ENCODE measurements at regions not wholly inside any gene's neighbourhood (a gene's known extent, or its start where the extent isn't known, plus 50 kb on each side); places are given as distances from the start of the nearest gene placed in this dataset.
"Not testable (repeated sequence)": the region's sequence is repeated elsewhere in the genome, so short reads cannot be mapped to it uniquely, and the experiment has no call there.

GRCh38 chr3:186465508-186465907 lies 78.7 kb downstream of the CRYGS start:
- H3K4me1 Mint-ChIP-seq, result no peaks in the 10 kb centered on the region
- no peak for DNase-seq
- intact Hi-C loops (cut with micrococcal nuclease), result no loop called here
- H3K27me3 Mint-ChIP-seq, result peaks cover 9% of the 10 kb centered on the region
- no peak overlapping the region for H3K4me3 Mint-ChIP-seq
- no peaks in the 10 kb centered on the region for H3K9me3 Mint-ChIP-seq
- H3K27ac Mint-ChIP-seq, result no peak overlapping the region
- H3K36me3 Mint-ChIP-seq (ENCODE audit: low read depth), result no peaks in the 10 kb centered on the region

GRCh38 chr3:186464424-186465093 lies 79.6 kb downstream of the CRYGS start:
- DNase-seq, result no peak
- intact Hi-C loops (cut with micrococcal nuclease), result loop anchor here (5.0 kb wide), 1 partner anchor 73 kb away; no protein-coding TSS in a partner anchor
- no peaks in the 10 kb centered on the region for H3K9me3 Mint-ChIP-seq
- no peak overlapping the region for H3K27ac Mint-ChIP-seq
- H3K36me3 Mint-ChIP-seq (ENCODE audit: low read depth), result no peaks in the 10 kb centered on the region
- H3K4me1 Mint-ChIP-seq, result no peaks in the 10 kb centered on the region
- H3K27me3 Mint-ChIP-seq, result peaks cover 10% of the 10 kb centered on the region
- H3K4me3 Mint-ChIP-seq, result no peak overlapping the region

- no peaks in the 10 kb centered on the region for H3K36me3 Mint-ChIP-seq (ENCODE audit: low read depth)
- no peak for DNase-seq
- intact Hi-C loops (cut with micrococcal nuclease), result loop anchor here (5.0 kb wide), 1 partner anchor 76 kb away; no protein-coding TSS in a partner anchor
- H3K4me3 Mint-ChIP-seq, result no peak overlapping the region
- H3K9me3 Mint-ChIP-seq, result no peaks in the 10 kb centered on the region
- H3K27ac Mint-ChIP-seq, result no peak overlapping the region
- H3K4me1 Mint-ChIP-seq, result no peaks in the 10 kb centered on the region
- peaks cover 8% of the 10 kb centered on the region for H3K27me3 Mint-ChIP-seq
These were observed 83.0 kb downstream of the CRYGS start for GRCh38 chr3:186461141-186461540.

- Mint-ChIP-seq H3K9me3 (no peaks in the 10 kb centered on the region), H3K36me3 (ENCODE audit: low read depth) (no peaks in the 10 kb centered on the region), H3K4me1 (no peaks in the 10 kb centered on the region), H3K27me3 (peaks cover 11% of the 10 kb centered on the region), H3K4me3 (no peak overlapping the region), H3K27ac (no peak overlapping the region)
- DNase-seq, result no peak
- intact Hi-C loops (cut with micrococcal nuclease), result no loop called here
These were observed 85.1 kb downstream of the CRYGS start for GRCh38 chr3:186459108-186459467.

- H3K36me3 Mint-ChIP-seq (ENCODE audit: low read depth), result no peaks in the 10 kb centered on the region
- peaks cover 11% of the 10 kb centered on the region for H3K27me3 Mint-ChIP-seq
- intact Hi-C loops (cut with micrococcal nuclease), result no loop called here
- no peak overlapping the region for H3K27ac Mint-ChIP-seq
- no peaks in the 10 kb centered on the region for H3K9me3 Mint-ChIP-seq
- no peaks in the 10 kb centered on the region for H3K4me1 Mint-ChIP-seq
- DNase-seq, result no peak
- H3K4me3 Mint-ChIP-seq, result no peak overlapping the region
These were observed 85.7 kb downstream of the CRYGS start for GRCh38 chr3:186458306-186459107.

GRCh38 chr3:186457236-186457635 lies 86.9 kb downstream of the CRYGS start:
- no peak for DNase-seq
- intact Hi-C loops (cut with micrococcal nuclease), result no loop called here
- no peak overlapping the region for H3K27ac Mint-ChIP-seq
- H3K27me3 Mint-ChIP-seq, result peaks cover 11% of the 10 kb centered on the region
- H3K36me3 Mint-ChIP-seq (ENCODE audit: low read depth), result no peaks in the 10 kb centered on the region
- no peak overlapping the region for H3K4me3 Mint-ChIP-seq
- no peaks in the 10 kb centered on the region for H3K9me3 Mint-ChIP-seq
- no peaks in the 10 kb centered on the region for H3K4me1 Mint-ChIP-seq

- no peak overlapping the region for H3K27ac Mint-ChIP-seq
These were observed 87.4 kb downstream of the CRYGS start for GRCh38 chr3:186456731-186457191.

GRCh38 chr3:186454881-186455703 lies 89.1 kb downstream of the CRYGS start:
- Mint-ChIP-seq H3K27me3 (peaks cover 9% of the 10 kb centered on the region), H3K4me3 (no peak overlapping the region), H3K9me3 (no peaks in the 10 kb centered on the region), H3K27ac (no peak overlapping the region), H3K4me1 (no peaks in the 10 kb centered on the region), H3K36me3 (ENCODE audit: low read depth) (no peaks in the 10 kb centered on the region)
- intact Hi-C loops (cut with micrococcal nuclease), result no loop called here
- DNase-seq, result no peak

More at GRCh38 chr3:186456731-186457191, 87.4 kb downstream of the CRYGS start:
- intact Hi-C loops (cut with micrococcal nuclease), result no loop called here
- Mint-ChIP-seq H3K4me3 (no peak overlapping the region), H3K36me3 (ENCODE audit: low read depth) (no peaks in the 10 kb centered on the region), H3K27me3 (peaks cover 11% of the 10 kb centered on the region), H3K9me3 (no peaks in the 10 kb centered on the region), H3K4me1 (no peaks in the 10 kb centered on the region)
- DNase-seq, result no peak

GRCh38 chr3:186453531-186453930 lies 90.6 kb downstream of the CRYGS start:
- DNase-seq, result no peak
- intact Hi-C loops (cut with micrococcal nuclease), result no loop called here
- Mint-ChIP-seq H3K9me3 (no peaks in the 10 kb centered on the region), H3K36me3 (ENCODE audit: low read depth) (no peaks in the 10 kb centered on the region), H3K4me3 (no peak overlapping the region), H3K27me3 (peaks cover 5% of the 10 kb centered on the region), H3K4me1 (no peaks in the 10 kb centered on the region), H3K27ac (no peak overlapping the region)

GRCh38 chr3:186452517-186452916 lies 90.5 kb upstream of the DGKG start:
- intact Hi-C loops (cut with micrococcal nuclease), result no loop called here
- Mint-ChIP-seq H3K4me1 (no peaks in the 10 kb centered on the region), H3K9me3 (no peaks in the 10 kb centered on the region), H3K36me3 (ENCODE audit: low read depth) (no peaks in the 10 kb centered on the region), H3K27me3 (peaks cover 5% of the 10 kb centered on the region), H3K4me3 (no peak overlapping the region), H3K27ac (no peak overlapping the region)
- DNase-seq, result no peak

- no peak for DNase-seq
- no peak overlapping the region for H3K4me3 Mint-ChIP-seq
- peaks cover 11% of the 10 kb centered on the region for H3K27me3 Mint-ChIP-seq
- H3K27ac Mint-ChIP-seq, result no peak overlapping the region
- no peaks in the 10 kb centered on the region for H3K36me3 Mint-ChIP-seq (ENCODE audit: low read depth)
- H3K9me3 Mint-ChIP-seq, result no peaks in the 10 kb centered on the region
- intact Hi-C loops (cut with micrococcal nuclease), result no loop called here
- no peaks in the 10 kb centered on the region for H3K4me1 Mint-ChIP-seq
These were observed 89.3 kb upstream of the DGKG start for GRCh38 chr3:186451371-186451770.

- no peaks in the 10 kb centered on the region for H3K4me1 Mint-ChIP-seq
- intact Hi-C loops (cut with micrococcal nuclease), result no loop called here
These were observed 82.9 kb upstream of the DGKG start for GRCh38 chr3:186444974-186445373.

GRCh38 chr3:186444288-186444687 lies 82.3 kb upstream of the DGKG start:
- Mint-ChIP-seq H3K27me3 (peaks cover 16% of the 10 kb centered on the region), H3K4me1 (no peaks in the 10 kb centered on the region), H3K9me3 (no peaks in the 10 kb centered on the region), H3K4me3 (no peak overlapping the region), H3K27ac (no peak overlapping the region), H3K36me3 (ENCODE audit: low read depth) (no peaks in the 10 kb centered on the region)
- no peak for DNase-seq
- intact Hi-C loops (cut with micrococcal nuclease), result no loop called here

More at GRCh38 chr3:186444974-186445373, 82.9 kb upstream of the DGKG start:
- no peak for DNase-seq
- H3K27me3 Mint-ChIP-seq, result peaks cover 16% of the 10 kb centered on the region
- no peaks in the 10 kb centered on the region for H3K9me3 Mint-ChIP-seq
- H3K4me3 Mint-ChIP-seq, result no peak overlapping the region
- H3K36me3 Mint-ChIP-seq (ENCODE audit: low read depth), result no peaks in the 10 kb centered on the region
- no peak overlapping the region for H3K27ac Mint-ChIP-seq

- DNase-seq; H3K27ac Mint-ChIP-seq; H3K4me3 Mint-ChIP-seq; H3K36me3 Mint-ChIP-seq (ENCODE audit: low read depth); intact Hi-C loops (cut with micrococcal nuclease); H3K4me1 Mint-ChIP-seq; H3K9me3 Mint-ChIP-seq: not testable (repeated sequence)
- H3K27me3 Mint-ChIP-seq, result peaks cover 13% of the 10 kb centered on the region
These were observed 80.9 kb upstream of the DGKG start for GRCh38 chr3:186442979-186443378.
